ENCODE measurements at regions not wholly inside any gene's neighbourhood (a gene's known extent, or its start where the extent isn't known, plus 50 kb on each side); places are given as distances from the start of the nearest gene placed in this dataset.
A peak's percentile ranks its signal among the peaks of the same experiment; 100 is the strongest.
"Not testable (repeated sequence)": the region's sequence is repeated elsewhere in the genome, so short reads cannot be mapped to it uniquely, and the experiment has no call there.

GRCh38 chr5:136780518-136780917, 415.2 kb upstream of the TRPC7 start:
- Mint-ChIP-seq H3K4me1 (no peaks in the 10 kb centered on the region), H3K27ac (no peak overlapping the region), H3K27me3 (no peaks in the 10 kb centered on the region), H3K36me3 (no peaks in the 10 kb centered on the region), H3K4me3 (no peak overlapping the region), H3K9me3 (peaks cover 1% of the 10 kb centered on the region)
- no peak for DNase-seq

GRCh38 chr5:136776022-136776927, 410.9 kb upstream of the TRPC7 start:
- DNase-seq, result no peak
- Mint-ChIP-seq H3K9me3 (no peaks in the 10 kb centered on the region), H3K4me1 (no peaks in the 10 kb centered on the region), H3K27ac (no peak overlapping the region), H3K36me3 (no peaks in the 10 kb centered on the region), H3K27me3 (no peaks in the 10 kb centered on the region), H3K4me3 (no peak overlapping the region)

GRCh38 chr5:136772491-136772890, 407.1 kb upstream of the TRPC7 start:
- H3K27me3 Mint-ChIP-seq, result no peaks in the 10 kb centered on the region
- no peaks in the 10 kb centered on the region for H3K9me3 Mint-ChIP-seq
- no peak overlapping the region for H3K4me3 Mint-ChIP-seq
- H3K4me1 Mint-ChIP-seq, result no peaks in the 10 kb centered on the region
- no peaks in the 10 kb centered on the region for H3K36me3 Mint-ChIP-seq
- no peak overlapping the region for H3K27ac Mint-ChIP-seq
- no peak for DNase-seq

- H3K27me3 Mint-ChIP-seq, result no peaks in the 10 kb centered on the region
- H3K9me3 Mint-ChIP-seq, result no peaks in the 10 kb centered on the region
Observed at GRCh38 chr5:136769900-136770684, 404.7 kb upstream of the TRPC7 start.

GRCh38 chr5:136769093-136769492, 403.7 kb upstream of the TRPC7 start:
- H3K4me3 Mint-ChIP-seq, result no peak overlapping the region
- DNase-seq, result no peak
- H3K27ac Mint-ChIP-seq, result no peak overlapping the region
- no peaks in the 10 kb centered on the region for H3K36me3 Mint-ChIP-seq
- no peaks in the 10 kb centered on the region for H3K9me3 Mint-ChIP-seq
- H3K27me3 Mint-ChIP-seq, result no peaks in the 10 kb centered on the region
- no peaks in the 10 kb centered on the region for H3K4me1 Mint-ChIP-seq

More at GRCh38 chr5:136769900-136770684, 404.7 kb upstream of the TRPC7 start:
- Mint-ChIP-seq H3K4me1 (no peaks in the 10 kb centered on the region), H3K27ac (no peak overlapping the region), H3K36me3 (no peaks in the 10 kb centered on the region), H3K4me3 (no peak overlapping the region)
- peak; percentile 7 for DNase-seq

GRCh38 chr5:136768457-136768856, 403.1 kb upstream of the TRPC7 start:
- Mint-ChIP-seq H3K4me3 (no peak overlapping the region), H3K27ac (no peak overlapping the region), H3K4me1 (no peaks in the 10 kb centered on the region), H3K36me3 (no peaks in the 10 kb centered on the region), H3K27me3 (no peaks in the 10 kb centered on the region), H3K9me3 (no peaks in the 10 kb centered on the region)
- DNase-seq, result no peak

GRCh38 chr5:136766456-136766855, 401.1 kb upstream of the TRPC7 start:
- Mint-ChIP-seq H3K27me3 (no peaks in the 10 kb centered on the region), H3K9me3 (no peaks in the 10 kb centered on the region), H3K4me3 (no peak overlapping the region), H3K4me1 (no peaks in the 10 kb centered on the region), H3K36me3 (no peaks in the 10 kb centered on the region), H3K27ac (no peak overlapping the region)
- DNase-seq, result no peak

- Mint-ChIP-seq H3K27me3 (no peaks in the 10 kb centered on the region), H3K4me3 (no peak overlapping the region), H3K36me3 (no peaks in the 10 kb centered on the region), H3K9me3 (no peaks in the 10 kb centered on the region), H3K4me1 (no peaks in the 10 kb centered on the region), H3K27ac (no peak overlapping the region)
- DNase-seq, result no peak
Observed at GRCh38 chr5:136764601-136765000, 399.3 kb upstream of the TRPC7 start.

GRCh38 chr5:136763548-136763947, 398.2 kb upstream of the TRPC7 start:
- Mint-ChIP-seq H3K27me3 (no peaks in the 10 kb centered on the region), H3K9me3 (no peaks in the 10 kb centered on the region), H3K27ac (no peak overlapping the region), H3K4me1 (no peaks in the 10 kb centered on the region), H3K36me3 (no peaks in the 10 kb centered on the region), H3K4me3 (no peak overlapping the region)
- DNase-seq, result no peak

GRCh38 chr5:136754216-136754615, 388.9 kb upstream of the TRPC7 start:
- Mint-ChIP-seq H3K27me3 (peaks cover 4% of the 10 kb centered on the region), H3K36me3 (no peaks in the 10 kb centered on the region), H3K9me3 (no peaks in the 10 kb centered on the region), H3K27ac (no peak overlapping the region), H3K4me1 (no peaks in the 10 kb centered on the region), H3K4me3 (no peak overlapping the region)
- DNase-seq, result no peak

GRCh38 chr5:136750224-136750862, 385.0 kb upstream of the TRPC7 start:
- Mint-ChIP-seq H3K9me3 (no peaks in the 10 kb centered on the region), H3K4me1 (no peaks in the 10 kb centered on the region), H3K4me3 (no peak overlapping the region), H3K27ac (no peak overlapping the region), H3K36me3 (no peaks in the 10 kb centered on the region), H3K27me3 (peaks cover 4% of the 10 kb centered on the region)
- DNase-seq, result no peak

GRCh38 chr5:136749016-136749415, 383.7 kb upstream of the TRPC7 start:
- Mint-ChIP-seq H3K4me1 (no peaks in the 10 kb centered on the region), H3K4me3 (no peak overlapping the region), H3K36me3 (no peaks in the 10 kb centered on the region), H3K27ac (no peak overlapping the region), H3K27me3 (no peaks in the 10 kb centered on the region), H3K9me3 (peaks cover 5% of the 10 kb centered on the region)
- no peak for DNase-seq

- no peaks in the 10 kb centered on the region for H3K36me3 Mint-ChIP-seq
- no peaks in the 10 kb centered on the region for H3K4me1 Mint-ChIP-seq
- H3K27ac Mint-ChIP-seq, result no peak overlapping the region
- no peak overlapping the region for H3K4me3 Mint-ChIP-seq
- no peaks in the 10 kb centered on the region for H3K27me3 Mint-ChIP-seq
- H3K9me3 Mint-ChIP-seq, result peaks cover 26% of the 10 kb centered on the region
- DNase-seq, result no peak
Observed at GRCh38 chr5:136743052-136743451, 377.7 kb upstream of the TRPC7 start.

GRCh38 chr5:136740228-136740627, 374.9 kb upstream of the TRPC7 start:
- H3K4me1 Mint-ChIP-seq, result no peaks in the 10 kb centered on the region
- no peaks in the 10 kb centered on the region for H3K27me3 Mint-ChIP-seq
- peaks cover 29% of the 10 kb centered on the region for H3K9me3 Mint-ChIP-seq
- H3K27ac Mint-ChIP-seq, result no peak overlapping the region
- DNase-seq, result no peak
- no peaks in the 10 kb centered on the region for H3K36me3 Mint-ChIP-seq
- H3K4me3 Mint-ChIP-seq, result no peak overlapping the region

GRCh38 chr5:136739271-136739670, 373.9 kb upstream of the TRPC7 start:
- not testable (repeated sequence) for H3K27ac Mint-ChIP-seq, DNase-seq, H3K4me1 Mint-ChIP-seq, H3K4me3 Mint-ChIP-seq, H3K36me3 Mint-ChIP-seq, H3K27me3 Mint-ChIP-seq
- H3K9me3 Mint-ChIP-seq, result peaks cover 25% of the 10 kb centered on the region

All from activated naive CD8-positive, alpha-beta T cell treated with anti-CD3 and anti-CD28 coated beads for 36 hours (primary cell).